K562 (cell line): ENCODE measurements at regions not wholly inside any gene's neighbourhood (a gene's known extent, or its start where the extent isn't known, plus 50 kb on each side); places are given as distances from the start of the nearest gene placed in this dataset.

Source experiments
- CTBP1 ChIP-seq: fragments of 450-650 bp; IDR thresholded peaks from 2 replicates; pipeline ENCODE4 v1.6.1; 2016; ENCODE audit warnings: borderline replicate concordance
- GABPA ChIP-seq: fragments of 200-800 bp; sonication (Bioruptor generic); conservative IDR thresholded peaks from 2 replicates; pipeline ENCODE4 v1.6.1; 2016; ENCODE audit warnings: low read depth, missing genetic modification characterization, missing compliant biosample characterization
- JUND ChIP-seq, 2 experiments: IDR thresholded peaks; 2 replicates in 1 of 2; 3 replicates in 1 of 2; pipeline ENCODE4 v1.6.1; 2011; ENCODE audit warnings: borderline replicate concordance in 2 of 2, low read depth in 2 of 2, low read length in 2 of 2, improper control_type of control experiment in 1 of 2, missing biosample characterization in 1 of 2, missing genetic modification characterization in 1 of 2, missing genetic modification reagents in 1 of 2
- MGA ChIP-seq: fragments of 450-650 bp; IDR thresholded peaks from 2 replicates; pipeline ENCODE4 v1.6.1; 2016; ENCODE audit warnings: mild to moderate bottlenecking, moderate library complexity
- MLLT1 ChIP-seq, 2 experiments: fragments of 450-650 bp; IDR thresholded peaks; 2 replicates each; pipeline ENCODE4 v1.6.1; 2016
- PCBP2 ChIP-seq: fragments of 200-400 bp; formaldehyde crosslinking; IDR thresholded peaks from 2 replicates; pipeline ENCODE4 v1.6.1; 2018; ENCODE audit warnings: low read length, low read depth, mild to moderate bottlenecking, moderate library complexity; ENCODE audit not compliant: poor library complexity, severe bottlenecking
- ZFX ChIP-seq: sonication (generic); formaldehyde crosslinking; IDR thresholded peaks from 2 replicates; pipeline ENCODE4 v1.8.0; 2022; ENCODE audit warnings: mild to moderate bottlenecking, missing genetic modification reagents, moderate library complexity
- ZNF609 ChIP-seq: sonication (generic); formaldehyde crosslinking; IDR thresholded peaks from 2 replicates; pipeline ENCODE4 v1.8.1; 2023; ENCODE audit warnings: missing genetic modification reagents, mild to moderate bottlenecking, borderline replicate concordance

GRCh38 chr3:194201953-194202666, 66.2 kb downstream of the HES1 start (continued):
- TF ChIP-seq MGA (peak; percentile 61; the same call in 1 of the 2 replicates), JUND (IDR thresholded peaks at IDR 0.05; ENCODE audit: borderline replicate concordance, low read depth, low read length) (peak; percentile 8; the same call in 1 of the 2 replicates), JUND (tag; IDR thresholded peaks at IDR 0.05; ENCODE audit: borderline replicate concordance, low read depth, low read length) (peak; percentile 12; the same call in 1 of the 3 replicates), PCBP2 (no peak), ZNF609 (CRISPR knock-in tag) (no peak), CTBP1 (0 out of 2 replicates have a peak, but pooled peaks have one; percentile 23), ZFX (CRISPR knock-in tag) (no peak), GABPA (tag) (no peak), MLLT1 (IDR thresholded peaks at IDR 0.05) (no peak)
